Neural cell (in vitro differentiated cells): ENCODE measurements at regions not wholly inside any gene's neighbourhood (a gene's known extent, or its start where the extent isn't known, plus 50 kb on each side); places are given as distances from the start of the nearest gene placed in this dataset.

Experiments
- H2AFZ ChIP-seq: fragments of 200-600, 300-800 bp; sonication (generic), shearing (Covaris generic); 2 replicates; pipeline ENCODE4 v1.6.0; 2014; ENCODE audit warnings: low read depth, mild to moderate bottlenecking, antibody characterized with exemption, low read length, moderate library complexity
- H3F3A ChIP-seq: fragments of 200-600 bp; shearing (Covaris generic); 2 replicates; pipeline ENCODE4 v1.6.1; 2016; ENCODE audit warnings: mild to moderate bottlenecking, moderate library complexity, mixed read lengths, antibody characterized with exemption, low read length; ENCODE audit not compliant: insufficient read depth, poor library complexity, severe bottlenecking
- H3K27ac ChIP-seq: fragments of 200-600, 300-800 bp; sonication (generic), shearing (Covaris generic); 2 replicates; pipeline ENCODE4 v1.5.1; 2014; ENCODE audit warnings: mild to moderate bottlenecking, low read length, moderate library complexity
- H3K27me3 ChIP-seq: fragments of 300-800, 200-600 bp; sonication (generic), shearing (Covaris generic); 2 replicates; pipeline ENCODE4 v1.6.0; 2014; ENCODE audit warnings: mild to moderate bottlenecking, low read depth, low read length, moderate library complexity; ENCODE audit not compliant: insufficient read depth
- H3K36me3 ChIP-seq: fragments of 300-800, 200-600 bp; sonication (generic), shearing (Covaris generic); 2 replicates; pipeline ENCODE4 v1.5.1; 2014; ENCODE audit warnings: mild to moderate bottlenecking, antibody characterized with exemption, low read length, moderate library complexity; ENCODE audit not compliant: insufficient read depth
- H3K4me2 ChIP-seq: fragments of 300-800, 200-600 bp; sonication (generic), shearing (Covaris generic); 2 replicates; pipeline ENCODE4 v1.6.0; 2014; ENCODE audit warnings: mild to moderate bottlenecking, low read length
- H3K4me3 ChIP-seq: fragments of 300-800, 200-600 bp; sonication (generic), shearing (Covaris generic); 2 replicates; pipeline ENCODE4 v1.5.1; 2014; ENCODE audit warnings: mild to moderate bottlenecking, low read length, moderate library complexity
- H3K79me2 ChIP-seq: fragments of 200-600 bp; shearing (Covaris generic); replicated peaks from 2 replicates; pipeline ENCODE4 v1.6.0; 2014; ENCODE audit warnings: mild to moderate bottlenecking, low read length, moderate library complexity; ENCODE audit not compliant: insufficient read depth
- H3K9ac ChIP-seq: fragments of 300-800, 200-600 bp; sonication (generic), shearing (Covaris generic); 2 replicates; pipeline ENCODE4 v1.6.1; 2016; ENCODE audit warnings: mild to moderate bottlenecking, low read length, mixed read lengths
- H3K9me2 ChIP-seq: fragments of 200-600 bp; shearing (Covaris generic); 2 replicates; pipeline ENCODE4 v1.6.1; 2016; ENCODE audit warnings: mild to moderate bottlenecking, low read length, mixed read lengths; ENCODE audit not compliant: insufficient read depth
- H3K9me3 ChIP-seq: fragments of 200-600, 300-800 bp; sonication (generic), shearing (Covaris generic); 2 replicates; pipeline ENCODE4 v1.6.1; 2016; ENCODE audit warnings: mild to moderate bottlenecking, mixed run types, low read length, moderate library complexity, mixed read lengths
- H4K20me1 ChIP-seq: fragments of 200-600 bp; shearing (Covaris generic); 2 replicates; pipeline ENCODE4 v1.6.1; 2016; ENCODE audit warnings: mild to moderate bottlenecking, mixed run types; ENCODE audit not compliant: insufficient read depth
- CTCF ChIP-seq: fragments of 450-650 bp; IDR thresholded peaks from 2 replicates; pipeline ENCODE4 v1.5.1; 2014; ENCODE audit warnings: antibody characterized with exemption, mild to moderate bottlenecking, moderate library complexity; ENCODE audit not compliant: poor library complexity, severe bottlenecking
- EP300 ChIP-seq: fragments of 450-650 bp; conservative IDR thresholded peaks from 2 replicates; pipeline ENCODE4 v1.6.1; 2014; ENCODE audit warnings: antibody characterized with exemption, mild to moderate bottlenecking, moderate library complexity; ENCODE audit not compliant: poor library complexity, severe bottlenecking
- EZH2 ChIP-seq: fragments of 200-600, 300-800 bp; shearing (Covaris generic), sonication (generic); IDR thresholded peaks from 2 replicates; pipeline ENCODE4 v1.6.1; 2014; ENCODE audit warnings: antibody characterized with exemption, low read length, borderline replicate concordance, mild to moderate bottlenecking; ENCODE audit not compliant: insufficient read depth, poor library complexity, severe bottlenecking
- MXI1 ChIP-seq: fragments of 450-650 bp; conservative IDR thresholded peaks from 2 replicates; pipeline ENCODE4 v1.6.1; 2014; ENCODE audit warnings: antibody characterized with exemption, mild to moderate bottlenecking; ENCODE audit not compliant: poor library complexity, severe bottlenecking
- POLR2AphosphoS5 ChIP-seq: IDR thresholded peaks from 2 replicates; pipeline ENCODE4 v1.6.1; 2012
- RAD21 ChIP-seq: fragments of 450-650 bp; conservative IDR thresholded peaks from 2 replicates; pipeline ENCODE4 v1.6.1; 2014; ENCODE audit warnings: antibody characterized with exemption, mild to moderate bottlenecking, moderate library complexity
- REST ChIP-seq: IDR thresholded peaks from 2 replicates; pipeline ENCODE4 v1.6.1; 2012; ENCODE audit warnings: borderline replicate concordance
- SMC3 ChIP-seq: fragments of 450-650 bp; conservative IDR thresholded peaks from 2 replicates; pipeline ENCODE4 v1.6.1; 2014; ENCODE audit warnings: antibody characterized with exemption, mild to moderate bottlenecking, moderate library complexity; ENCODE audit not compliant: poor library complexity
- TAF1 ChIP-seq: IDR thresholded peaks from 2 replicates; pipeline ENCODE4 v1.6.1; 2012; ENCODE audit warnings: low read depth

GRCh38 chr1:240031009-240031408 is 60.7 kb upstream of the FMN2 start:
- H3K4me3 ChIP-seq = no peak overlapping the region
- no peak overlapping the region for H2AFZ ChIP-seq
- no peak overlapping the region for H3K4me2 ChIP-seq
- no peaks in the 10 kb centered on the region for H3K36me3 ChIP-seq
- H4K20me1 ChIP-seq = no peaks in the 10 kb centered on the region
- no peak overlapping the region for H3K27ac ChIP-seq
- H3K9me3 ChIP-seq = no peaks in the 10 kb centered on the region
- no peaks in the 10 kb centered on the region for H3F3A ChIP-seq
- no peak overlapping the region for H3K9ac ChIP-seq
- H3K27me3 ChIP-seq = no peaks in the 10 kb centered on the region
- no peaks in the 10 kb centered on the region for H3K9me2 ChIP-seq
- TF ChIP-seq POLR2AphosphoS5 (no peak), SMC3 (no peak), MXI1 (no peak), CTCF (no peak), RAD21 (no peak), TAF1 (no peak), EZH2 (no peak), EP300 (no peak)
- H3K79me2 ChIP-seq = no peaks in the 10 kb centered on the region

GRCh38 chr1:240031414-240031813 is 60.3 kb upstream of the FMN2 start:
- no peak for TF ChIP-seq TAF1
- TF ChIP-seq SMC3 = no peak
- TF ChIP-seq MXI1 = no peak
- no peak for TF ChIP-seq CTCF
- TF ChIP-seq REST = no peak
- no peak for TF ChIP-seq EP300
- TF ChIP-seq EZH2 = no peak
- no peak for TF ChIP-seq RAD21
- no peak for TF ChIP-seq POLR2AphosphoS5
- no peak overlapping the region for H3K27ac ChIP-seq
- no peak overlapping the region for H3K4me3 ChIP-seq
- H3K27me3 ChIP-seq = no peaks in the 10 kb centered on the region
- no peaks in the 10 kb centered on the region for H3K9me2 ChIP-seq
- H3K9me3 ChIP-seq = no peaks in the 10 kb centered on the region
- no peaks in the 10 kb centered on the region for H3F3A ChIP-seq
- no peak overlapping the region for H3K9ac ChIP-seq
- H3K4me2 ChIP-seq = no peak overlapping the region
- H3K79me2 ChIP-seq = no peaks in the 10 kb centered on the region
- H3K36me3 ChIP-seq = no peaks in the 10 kb centered on the region
- no peak overlapping the region for H2AFZ ChIP-seq
- no peaks in the 10 kb centered on the region for H4K20me1 ChIP-seq
